Dermis blood vessel endothelial cell (primary cell): ENCODE measurements at regions not wholly inside any gene's neighbourhood (a gene's known extent, or its start where the extent isn't known, plus 50 kb on each side); places are given as distances from the start of the nearest gene placed in this dataset.
"Not testable (repeated sequence)": the region's sequence is repeated elsewhere in the genome, so short reads cannot be mapped to it uniquely, and the experiment has no call there.

ENCODE experiments used
- DNase-seq: peaks from one replicate; pipeline ENCODE4 v3.0.0; 2010

DNA sequence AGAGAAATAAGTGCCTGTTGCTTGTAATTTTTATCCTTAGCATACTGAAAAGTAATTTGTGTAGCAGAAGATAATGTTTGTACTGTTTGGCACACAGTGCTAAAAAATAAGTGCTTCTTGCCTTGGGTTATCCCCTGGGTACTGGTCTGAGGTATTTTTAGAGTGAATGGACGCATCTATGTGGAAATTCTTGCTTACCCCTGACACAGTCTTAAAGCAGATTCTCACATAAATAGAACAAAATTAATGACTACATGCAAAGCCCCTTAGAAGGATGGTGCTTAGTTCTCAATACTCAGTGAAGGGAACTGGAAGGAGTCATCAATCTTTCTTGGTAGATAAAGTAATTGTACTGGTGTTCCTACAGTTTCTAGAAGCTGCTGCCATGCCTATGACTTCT lies 548.6 kb downstream of the ARL4A start:
- no peak for DNase-seq

DNA sequence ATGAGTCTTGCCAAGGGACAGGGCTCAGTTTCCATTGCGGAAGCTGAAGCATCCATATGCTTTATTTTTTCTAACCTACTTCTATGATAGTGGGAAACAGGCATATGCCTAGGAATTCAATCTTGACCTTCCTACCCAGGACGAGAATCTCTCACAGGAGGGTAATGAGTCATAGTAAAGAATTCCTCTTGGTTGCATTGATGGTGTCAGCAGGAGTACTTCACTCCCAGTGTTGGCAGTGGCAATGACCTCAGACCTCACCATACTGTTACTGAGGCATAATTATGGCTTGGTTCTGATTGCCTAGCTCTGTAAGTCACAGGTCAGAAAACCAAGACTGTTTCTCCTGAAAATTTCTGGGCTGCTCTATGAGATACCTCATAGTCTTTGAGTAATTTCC lies 552.9 kb downstream of the ARL4A start:
- DNase-seq: no peak

GRCh38 chr7:13241416-13241815 lies 554.0 kb downstream of the ARL4A start:
- DNase-seq: no peak

DNA sequence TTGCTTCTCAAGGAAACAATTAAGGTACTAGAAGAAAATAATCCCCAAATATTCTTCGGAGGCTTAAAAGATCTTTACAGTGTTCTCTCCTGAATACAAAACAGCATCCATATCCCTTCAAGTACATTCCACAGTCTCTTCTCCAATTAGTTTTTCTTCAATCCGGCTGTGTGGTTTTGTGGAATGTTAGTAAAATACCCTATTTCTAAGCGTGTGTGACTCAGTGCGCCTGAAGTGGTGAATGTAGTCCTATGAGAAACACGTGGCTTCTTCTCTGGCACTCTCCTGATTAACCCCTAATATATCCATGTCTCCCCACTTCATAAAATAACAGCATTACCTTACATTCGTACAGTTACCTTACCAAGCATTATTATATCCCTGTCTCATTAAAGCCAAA lies 570.2 kb downstream of the ARL4A start:
- no peak for DNase-seq

GRCh38 chr7:13258386-13258785 lies 571.0 kb downstream of the ARL4A start:
- no peak for DNase-seq

- DNase-seq: no peak
Measured at GRCh38 chr7:13259930-13260329, 572.5 kb downstream of the ARL4A start.

DNA sequence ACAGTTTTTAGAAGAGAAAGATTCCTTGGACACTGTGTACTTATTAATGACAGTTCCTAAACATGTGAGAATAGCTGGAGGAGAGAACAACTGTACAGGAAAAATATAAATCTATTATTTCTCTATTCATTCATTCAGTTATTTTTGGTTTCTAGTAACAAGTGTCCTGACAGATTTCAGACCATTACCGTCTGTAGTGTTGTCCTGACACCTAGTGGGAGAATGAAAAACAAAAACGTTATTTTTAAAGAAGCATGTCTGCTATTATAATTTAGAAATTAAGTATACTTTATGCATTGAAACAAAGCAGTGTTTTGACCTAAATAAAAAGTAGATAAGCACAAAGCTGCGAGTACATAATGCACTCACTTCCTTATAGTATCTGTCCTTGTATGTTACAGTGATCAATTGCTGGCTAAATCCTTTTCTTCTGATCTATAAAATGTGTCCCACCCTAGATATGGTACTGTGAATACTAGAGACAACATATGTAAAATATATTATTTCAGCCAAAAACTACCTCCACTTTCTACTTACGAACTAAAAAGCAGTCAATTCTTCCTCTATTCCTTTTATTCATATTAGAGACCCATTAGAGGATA lies 575.6 kb downstream of the ARL4A start:
- DNase-seq: peak; percentile 70

GRCh38 chr7:13265271-13265670 lies 577.8 kb downstream of the ARL4A start:
- DNase-seq: no peak

DNA sequence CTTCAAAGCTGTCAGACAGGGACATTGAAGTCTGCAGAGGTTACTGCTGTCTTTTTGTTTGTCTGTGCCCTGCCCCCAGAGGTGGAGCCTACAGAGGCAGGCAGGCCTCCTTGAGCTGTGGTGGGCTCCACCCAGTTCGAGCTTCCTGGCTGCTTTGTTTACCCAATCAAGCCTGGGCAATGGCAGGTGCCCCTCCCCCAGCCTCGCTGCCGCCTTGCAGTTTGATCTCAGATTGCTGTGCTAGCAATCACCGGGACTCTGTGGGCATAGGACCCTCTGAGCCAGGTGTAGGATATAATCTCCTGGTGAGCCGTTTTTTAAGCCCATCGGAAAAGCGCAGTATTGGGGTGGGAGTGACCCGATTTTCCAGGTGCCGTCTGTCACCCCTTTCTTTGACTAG lies 586.8 kb downstream of the ARL4A start:
- not testable (repeated sequence) for DNase-seq

GRCh38 chr7:13276977-13277376 lies 589.5 kb downstream of the ARL4A start:
- DNase-seq: peak; percentile 13

DNA sequence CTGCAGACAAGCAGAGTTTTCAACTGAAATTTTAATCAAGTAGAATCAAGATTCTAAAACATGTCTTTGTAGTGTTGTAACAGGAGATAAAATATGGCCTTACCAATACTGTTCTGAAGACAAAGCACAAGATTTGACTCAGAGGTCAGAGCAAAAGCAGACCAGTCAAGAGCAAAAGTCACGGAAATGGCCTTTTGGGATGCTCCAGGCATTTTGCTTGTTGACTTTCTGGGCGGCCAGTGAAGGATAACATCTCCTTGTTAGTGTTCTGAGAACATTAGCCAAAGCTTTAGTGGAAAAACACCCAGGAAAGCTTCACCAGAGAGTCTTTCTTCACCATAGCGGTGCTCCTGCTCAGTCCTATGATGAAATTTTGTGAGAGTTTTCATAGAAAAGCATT lies 590.6 kb downstream of the ARL4A start:
- no peak for DNase-seq

GRCh38 chr7:13279854-13280435 lies 592.5 kb downstream of the ARL4A start:
- peak; percentile 47 for DNase-seq

GRCh38 chr7:13282377-13282980 lies 595.0 kb downstream of the ARL4A start:
- DNase-seq: peak; percentile 41

- DNase-seq: no peak
Measured at GRCh38 chr7:13286916-13287315, 599.5 kb downstream of the ARL4A start.

DNA sequence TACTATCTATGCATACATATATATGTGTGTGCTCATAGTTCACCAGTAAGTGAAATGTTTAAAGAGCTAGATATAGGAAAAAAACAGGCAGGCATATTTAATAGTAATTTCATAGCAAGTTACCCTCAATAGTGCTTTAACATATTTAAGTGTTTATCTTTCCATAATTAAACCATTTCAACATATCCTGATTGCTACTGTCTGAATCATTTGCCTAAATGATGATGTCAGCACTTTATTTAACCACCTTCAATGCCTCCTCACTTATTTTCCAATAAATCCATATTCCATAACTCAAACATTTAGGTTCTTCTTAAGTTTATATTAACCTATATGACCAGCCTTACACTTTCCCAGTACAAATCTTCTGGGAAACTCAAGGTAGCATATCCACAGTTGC lies 601.1 kb downstream of the ARL4A start:
- DNase-seq: no peak

GRCh38 chr7:13290975-13291374 lies 603.5 kb downstream of the ARL4A start:
- DNase-seq: no peak

GRCh38 chr7:13293264-13294002 lies 606.0 kb downstream of the ARL4A start:
- no peak for DNase-seq

DNA sequence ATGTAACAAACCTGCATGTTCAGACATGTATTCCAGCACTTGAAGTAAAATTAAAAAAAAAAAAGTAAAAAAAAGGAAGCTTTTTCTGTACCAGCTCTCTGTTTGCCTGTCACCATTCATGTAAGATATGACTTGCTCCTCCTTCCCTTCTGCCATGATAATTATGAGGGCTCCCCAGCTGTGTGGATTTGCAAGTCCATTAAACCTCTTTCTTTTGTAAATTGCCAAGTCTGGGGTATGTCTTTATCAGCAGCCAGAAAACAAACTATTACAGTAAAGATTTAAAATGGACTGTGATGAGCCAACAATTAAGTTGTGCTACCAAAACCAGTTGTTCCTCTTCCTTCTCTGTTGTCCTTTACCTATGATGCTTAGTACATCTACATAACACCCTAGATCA lies 619.6 kb downstream of the ARL4A start:
- no peak for DNase-seq

- DNase-seq: no peak
Measured at GRCh38 chr7:13308423-13308822, 621.0 kb downstream of the ARL4A start.

DNA sequence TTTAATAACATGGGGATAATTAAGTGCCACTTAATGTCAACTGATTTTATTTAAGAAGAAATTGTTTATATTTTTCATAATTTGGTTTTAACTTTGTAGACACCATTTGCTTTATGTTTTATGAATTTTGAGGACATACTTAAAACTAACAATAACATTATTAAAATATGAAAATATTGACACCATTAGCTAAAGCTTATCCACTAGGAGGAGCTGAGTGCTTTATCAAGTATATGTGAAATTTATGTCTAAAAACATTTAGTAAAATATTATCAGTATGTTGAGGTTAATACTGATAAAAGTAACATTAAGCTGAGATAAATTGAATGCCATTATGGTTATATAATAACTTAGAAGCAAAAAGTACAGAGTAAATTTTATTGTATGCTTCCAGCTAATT lies 622.1 kb downstream of the ARL4A start:
- DNase-seq: no peak

GRCh38 chr7:13312307-13312706 lies 624.9 kb downstream of the ARL4A start:
- peak; percentile 0 for DNase-seq

DNA sequence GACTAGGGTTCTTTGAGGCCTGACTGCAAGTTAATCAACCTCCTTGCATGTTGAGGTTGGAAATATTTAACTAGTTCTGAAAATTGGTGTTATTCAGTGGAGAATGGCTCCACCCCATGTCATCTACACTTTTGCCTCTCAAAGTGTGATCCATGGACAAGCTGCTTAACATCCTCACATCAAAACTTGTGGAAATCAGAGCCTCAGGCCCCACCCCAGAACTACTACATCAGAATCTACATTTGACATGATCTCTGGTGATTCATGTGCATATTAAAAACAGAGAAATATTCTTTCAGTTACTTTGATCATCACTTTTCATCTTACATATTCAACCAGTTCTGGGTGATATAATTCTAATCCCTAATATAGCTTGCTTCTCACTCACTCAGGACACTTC lies 632.9 kb downstream of the ARL4A start:
- DNase-seq: no peak

DNA sequence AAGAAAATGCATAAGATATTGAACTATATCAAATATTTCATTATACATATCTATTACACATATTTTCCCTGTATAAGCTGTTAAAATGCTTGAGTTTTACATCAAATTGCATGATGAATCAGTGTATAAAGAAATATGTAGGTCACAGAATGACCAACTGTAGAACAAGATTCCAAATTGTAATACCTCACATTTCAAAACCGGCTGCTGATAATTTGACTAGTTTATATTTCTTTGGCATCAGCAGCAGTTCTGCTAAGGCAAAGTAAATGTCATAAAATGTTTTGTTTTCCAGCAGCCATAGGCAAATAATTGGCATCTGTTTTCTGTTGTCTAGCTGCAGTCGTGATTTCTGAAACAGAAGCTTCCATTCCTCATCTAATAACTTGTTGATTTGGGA lies 633.9 kb downstream of the ARL4A start:
- no peak for DNase-seq

DNA sequence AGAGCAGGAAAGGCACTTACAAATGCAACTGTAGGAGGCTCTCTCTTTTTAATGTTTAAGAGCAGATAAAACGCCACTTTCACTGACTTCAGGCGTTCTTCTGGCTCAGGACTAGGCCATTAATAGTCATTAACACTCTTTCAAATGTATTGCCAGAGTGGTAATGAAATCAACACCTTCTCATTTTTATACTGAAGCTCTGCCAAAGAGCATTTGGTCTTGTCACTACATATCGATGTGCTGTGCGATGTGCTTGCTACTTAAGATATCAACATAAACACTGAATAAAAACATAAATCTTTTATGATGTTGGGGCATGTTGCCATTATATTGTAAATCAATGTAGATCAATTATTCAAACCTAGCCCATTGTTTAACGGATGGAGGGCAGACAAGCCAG lies 634.7 kb downstream of the ARL4A start:
- no peak for DNase-seq
